ENCODE measurements at regions not wholly inside any gene's neighbourhood (a gene's known extent, or its start where the extent isn't known, plus 50 kb on each side); places are given as distances from the start of the nearest gene placed in this dataset.

- DNase-seq, result no peak
Measured at GRCh38 chr5:39500551-39501175, 75.9 kb upstream of the DAB2 start.

DNA sequence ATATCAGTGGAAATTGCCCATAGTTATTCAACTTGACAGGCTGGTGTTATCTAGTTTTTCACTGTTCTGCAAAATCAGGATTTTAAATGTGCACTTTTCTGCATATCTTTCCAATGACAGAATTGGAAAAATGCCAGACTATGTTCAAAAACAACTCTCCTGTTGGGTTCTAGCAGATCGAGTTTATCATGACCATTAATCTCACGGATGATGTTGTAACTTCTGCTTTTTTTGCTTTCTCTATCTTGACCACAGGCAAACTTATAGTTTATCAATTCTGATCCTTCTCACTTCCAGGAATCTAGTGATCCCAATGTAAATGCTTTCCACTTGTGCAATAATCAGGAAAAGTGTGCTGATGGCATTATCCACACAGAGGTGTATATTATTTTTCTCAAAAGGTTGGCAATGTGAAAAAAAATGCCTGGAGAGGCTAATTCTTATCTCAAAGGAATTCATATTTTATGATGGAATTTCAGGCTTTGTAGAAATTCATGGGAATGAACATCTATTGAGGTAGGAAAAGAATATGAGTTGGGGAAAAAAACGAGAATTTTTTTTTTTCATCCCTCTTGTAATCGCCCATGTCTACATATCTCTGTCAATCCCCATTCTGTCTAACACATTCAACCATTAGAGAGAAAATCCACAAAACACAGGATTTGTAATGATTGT, 73.6 kb upstream of the DAB2 start:
- no peak for DNase-seq

DNA sequence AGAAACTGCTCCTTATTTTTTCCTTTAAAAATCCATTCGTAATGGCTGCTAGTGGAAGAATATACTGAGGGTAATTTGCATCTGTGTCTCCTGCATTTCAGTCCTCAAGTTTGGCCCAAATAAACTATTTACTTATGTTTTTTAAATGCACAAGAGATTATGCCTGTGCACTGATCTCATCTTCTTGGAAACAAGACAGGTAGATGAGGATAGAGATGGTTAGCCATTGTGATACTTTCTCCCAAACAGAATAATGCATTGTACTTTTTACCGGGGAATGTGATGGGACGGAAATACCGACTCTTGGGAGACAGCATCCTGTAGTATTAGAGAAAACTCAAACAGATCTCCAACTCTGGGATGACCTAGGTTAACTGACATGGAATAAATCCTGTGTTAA, 72.5 kb upstream of the DAB2 start:
- DNase-seq, result no peak

DNA sequence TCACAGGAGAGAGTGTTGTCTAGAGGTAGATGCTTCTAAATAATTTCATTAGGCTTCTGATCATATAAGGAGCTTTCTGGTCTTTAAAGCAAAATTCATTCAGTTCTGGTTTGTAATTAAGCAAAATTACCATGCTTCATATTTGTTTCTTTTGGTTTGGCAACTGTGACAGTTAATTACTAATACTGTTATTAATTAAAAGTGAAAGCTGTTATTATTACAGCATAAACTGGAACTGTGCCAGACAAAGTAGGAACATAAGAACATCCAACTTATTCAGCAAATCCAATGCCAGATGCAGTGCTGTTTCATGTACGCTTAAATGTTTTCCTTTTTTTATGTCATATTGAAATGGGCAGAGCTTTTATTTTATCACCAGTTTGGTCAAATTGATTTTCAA, 70.4 kb upstream of the DAB2 start:
- DNase-seq, result no peak

GRCh38 chr5:39494534-39494933, 69.8 kb upstream of the DAB2 start:
- DNase-seq, result no peak

- no peak for DNase-seq
Measured at GRCh38 chr5:39494107-39494510, 69.3 kb upstream of the DAB2 start.

GRCh38 chr5:39491210-39491609, 66.4 kb upstream of the DAB2 start:
- no peak for DNase-seq

DNA sequence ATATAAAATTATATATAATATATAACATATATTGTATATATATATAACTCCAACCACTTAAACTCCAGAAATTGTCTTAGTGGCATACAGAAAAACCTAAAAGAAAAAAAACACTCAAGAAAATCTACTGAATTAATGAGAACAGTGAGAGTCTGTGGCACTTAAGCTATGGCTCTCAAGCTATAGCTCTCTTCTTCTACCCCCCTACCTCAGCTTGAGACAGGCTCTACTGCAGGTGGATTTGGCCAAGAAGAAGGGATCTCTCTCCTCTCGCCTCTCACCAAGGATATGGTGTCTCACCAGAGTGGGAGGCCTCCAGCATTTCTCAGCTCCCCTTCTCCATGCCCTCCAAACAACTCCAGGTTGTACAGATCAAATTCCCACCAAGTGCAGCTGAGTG, 64.5 kb upstream of the DAB2 start:
- no peak for DNase-seq

DNA sequence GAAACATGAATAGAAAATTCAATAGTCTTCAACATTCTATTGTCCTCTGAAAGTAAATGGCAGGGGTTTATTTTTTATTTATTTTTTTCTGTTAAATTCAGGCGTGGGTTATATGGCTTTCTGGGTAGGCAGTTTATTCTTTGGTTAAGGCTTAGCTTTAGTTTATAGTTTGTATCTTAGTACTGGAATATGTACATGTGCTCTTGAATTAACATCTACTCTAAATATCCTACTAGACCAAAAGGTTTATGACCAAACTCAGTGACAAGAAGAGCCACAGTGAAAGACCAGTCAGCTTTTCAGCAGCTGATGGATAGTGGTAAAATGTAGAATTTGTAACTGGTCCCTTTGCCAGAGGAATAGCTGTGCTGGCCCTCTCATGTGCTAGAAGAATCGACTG, 62.0 kb upstream of the DAB2 start:
- no peak for DNase-seq

GRCh38 chr5:39486361-39486760, 61.6 kb upstream of the DAB2 start:
- DNase-seq, result no peak

DNA sequence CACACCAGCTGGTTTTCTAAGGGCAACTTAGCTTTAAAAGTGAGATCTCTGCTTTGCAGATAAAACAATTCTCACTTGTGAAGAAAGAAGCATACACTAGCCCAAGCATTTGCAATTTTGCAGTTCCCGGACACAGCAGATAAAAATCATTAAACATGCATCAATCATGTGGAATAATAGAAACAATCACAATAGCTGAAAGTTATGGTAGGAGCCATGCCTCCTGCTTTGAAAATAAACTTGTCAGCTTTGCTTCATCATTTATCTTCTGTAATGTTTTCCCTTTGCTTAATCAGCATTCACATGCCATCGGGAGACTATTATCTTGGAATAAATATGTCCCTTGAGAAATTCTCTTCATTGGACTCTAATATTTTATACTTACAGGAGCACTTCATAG, 60.3 kb upstream of the DAB2 start:
- no peak for DNase-seq

DNA sequence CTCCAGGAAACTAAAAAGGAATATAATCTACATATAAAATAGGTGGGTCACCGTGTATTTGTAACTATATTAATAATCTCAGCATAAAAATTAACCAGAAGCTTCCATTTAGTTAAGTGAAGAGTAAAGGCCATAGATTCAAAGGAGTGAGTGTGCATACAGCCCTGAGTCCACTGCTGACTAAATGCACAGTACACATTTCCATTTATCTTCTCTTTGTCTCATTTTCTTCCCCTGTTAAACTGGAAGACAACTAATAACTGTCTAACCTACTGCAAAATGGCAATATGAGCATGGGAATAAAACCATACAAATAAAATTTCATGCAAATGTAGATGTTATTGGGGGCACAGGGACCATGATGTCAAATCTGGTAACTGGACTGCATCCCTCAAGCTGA, 59.9 kb upstream of the DAB2 start:
- no peak for DNase-seq

- DNase-seq, result no peak
Measured at GRCh38 chr5:39482098-39482497, 57.3 kb upstream of the DAB2 start.

GRCh38 chr5:39479537-39479936, 54.8 kb upstream of the DAB2 start:
- no peak for DNase-seq

DNA sequence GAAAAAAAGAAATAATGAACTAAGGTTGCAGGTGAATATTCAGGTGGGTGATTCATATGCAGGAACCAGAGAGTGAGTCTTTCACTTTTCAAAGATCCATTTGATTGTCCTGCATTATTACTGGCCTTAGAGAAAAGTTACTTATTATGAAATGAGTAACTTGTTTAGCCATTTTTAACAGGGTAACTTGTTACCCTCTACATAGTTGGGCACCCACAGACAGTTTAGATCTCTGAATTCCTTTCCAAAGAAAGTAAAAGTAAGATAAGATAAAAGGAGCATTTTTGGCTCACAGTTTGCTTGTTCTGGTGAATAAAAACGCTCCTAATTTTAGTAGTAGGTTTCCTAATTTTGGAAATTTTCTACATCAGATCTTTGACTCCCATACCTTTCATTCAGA, 54.1 kb upstream of the DAB2 start:
- DNase-seq, result no peak

GRCh38 chr5:39476843-39477220, 52.1 kb upstream of the DAB2 start:
- no peak for DNase-seq

DNA sequence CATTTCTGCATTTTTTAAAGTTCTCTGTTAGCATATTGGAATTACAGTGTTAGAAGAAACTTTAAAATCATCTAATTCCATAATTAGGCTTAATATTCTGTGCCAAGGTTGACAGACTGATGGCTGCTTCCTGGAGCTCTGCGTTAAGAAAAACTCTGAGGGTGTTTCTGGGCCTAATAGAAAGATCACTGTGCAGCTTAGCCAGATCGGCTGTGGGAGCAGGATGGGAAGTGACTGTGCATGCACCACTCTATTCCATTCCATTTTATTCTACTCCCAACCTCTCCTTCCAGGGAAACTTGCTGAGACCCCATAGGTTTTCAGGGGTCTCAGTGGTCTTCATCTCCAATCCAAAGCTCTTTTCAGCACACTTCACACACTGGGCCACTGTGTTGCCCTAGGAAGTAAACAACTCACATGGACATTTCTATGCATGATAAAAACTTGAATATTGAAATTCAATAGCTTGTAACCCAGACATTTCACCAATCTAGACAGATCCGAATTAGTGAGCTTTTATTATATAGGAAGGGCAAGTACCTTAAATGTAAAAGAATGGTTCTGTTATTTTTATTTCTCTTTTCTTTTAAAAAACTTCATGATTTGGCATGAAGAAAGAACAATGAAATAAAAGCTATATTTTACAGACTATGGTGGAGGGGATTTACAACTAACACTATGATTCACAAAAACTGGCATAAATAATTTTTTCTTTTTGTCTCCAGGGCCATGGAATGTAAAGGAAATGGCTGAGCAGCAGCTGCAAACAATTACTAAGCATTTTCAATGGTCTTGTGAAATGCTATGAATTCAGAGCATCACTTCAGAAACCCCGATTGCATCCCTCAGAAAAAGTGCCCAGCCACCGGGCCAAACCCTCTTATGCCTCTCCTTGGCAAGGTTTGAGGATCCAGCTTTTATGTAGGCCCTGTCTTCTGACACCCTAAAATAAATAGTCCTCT, 51.4 kb upstream of the DAB2 start:
- no peak for DNase-seq

GRCh38 chr5:39475159-39475571, 50.4 kb upstream of the DAB2 start:
- no peak for DNase-seq

Measured in T-helper 1 cell (primary cell).